ENCODE measurements at regions not wholly inside any gene's neighbourhood (a gene's known extent, or its start where the extent isn't known, plus 50 kb on each side); places are given as distances from the start of the nearest gene placed in this dataset.
"Not testable (repeated sequence)": the region's sequence is repeated elsewhere in the genome, so short reads cannot be mapped to it uniquely, and the experiment has no call there.

- not testable (repeated sequence) for DNase-seq (ENCODE audit: extremely low read depth in 1 of 2, low read depth in 1 of 2)
Observed at GRCh38 chr12:76292891-76293290, 55.3 kb downstream of the BBS10 start.

- DNase-seq (ENCODE audit: extremely low read depth in 1 of 2, low read depth in 1 of 2) = not testable (repeated sequence)
Observed at GRCh38 chr12:76292305-76292704, 55.9 kb downstream of the BBS10 start.

GRCh38 chr12:76290963-76291859, 57.0 kb downstream of the BBS10 start:
- no peak for DNase-seq (ENCODE audit: extremely low read depth in 1 of 2, low read depth in 1 of 2)

- DNase-seq (ENCODE audit: extremely low read depth in 1 of 2, low read depth in 1 of 2) = no peak
Observed at GRCh38 chr12:76288218-76288617, 60.0 kb downstream of the BBS10 start.

- no peak for DNase-seq (ENCODE audit: extremely low read depth in 1 of 2, low read depth in 1 of 2)
Observed at GRCh38 chr12:76284816-76285750, 63.1 kb downstream of the BBS10 start.

- DNase-seq (ENCODE audit: extremely low read depth in 1 of 2, low read depth in 1 of 2) = no peak
Observed at GRCh38 chr12:76282744-76283143, 65.5 kb downstream of the BBS10 start.

- no peak for DNase-seq (ENCODE audit: extremely low read depth in 1 of 2, low read depth in 1 of 2)
Observed at GRCh38 chr12:76277480-76277879, 70.7 kb downstream of the BBS10 start.

- no peak for DNase-seq (ENCODE audit: extremely low read depth in 1 of 2, low read depth in 1 of 2)
Observed at GRCh38 chr12:76276499-76277151, 71.6 kb downstream of the BBS10 start.

- DNase-seq (ENCODE audit: extremely low read depth in 1 of 2, low read depth in 1 of 2) = no peak
Observed at GRCh38 chr12:76275511-76276093, 72.6 kb downstream of the BBS10 start.

GRCh38 chr12:76274420-76275083, 73.7 kb downstream of the BBS10 start:
- DNase-seq (ENCODE audit: extremely low read depth in 1 of 2, low read depth in 1 of 2) = peak in 1 of 2 donors; percentile 10

- no peak for DNase-seq (ENCODE audit: extremely low read depth in 1 of 2, low read depth in 1 of 2)
Observed at GRCh38 chr12:76272287-76272686, 75.9 kb downstream of the BBS10 start.

- DNase-seq (ENCODE audit: extremely low read depth in 1 of 2, low read depth in 1 of 2) = no peak
Observed at GRCh38 chr12:76270657-76271358, 77.4 kb downstream of the BBS10 start.

- no peak for DNase-seq (ENCODE audit: extremely low read depth in 1 of 2, low read depth in 1 of 2)
Observed at GRCh38 chr12:76268267-76268666, 79.9 kb downstream of the BBS10 start.

- no peak for DNase-seq (ENCODE audit: extremely low read depth in 1 of 2, low read depth in 1 of 2)
Observed at GRCh38 chr12:76266797-76267196, 81.4 kb downstream of the BBS10 start.

GRCh38 chr12:76265424-76266180, 82.6 kb downstream of the BBS10 start:
- DNase-seq (ENCODE audit: extremely low read depth in 1 of 2, low read depth in 1 of 2) = no peak

- no peak for DNase-seq (ENCODE audit: extremely low read depth in 1 of 2, low read depth in 1 of 2)
Observed at GRCh38 chr12:76264611-76265012, 83.6 kb downstream of the BBS10 start.

GRCh38 chr12:76263696-76264095, 84.5 kb downstream of the BBS10 start:
- DNase-seq (ENCODE audit: extremely low read depth in 1 of 2, low read depth in 1 of 2) = no peak

GRCh38 chr12:76260390-76260748, 87.8 kb downstream of the BBS10 start:
- no peak for DNase-seq (ENCODE audit: extremely low read depth in 1 of 2, low read depth in 1 of 2)

Data from stimulated activated CD8-positive, alpha-beta memory T cell treated with anti-CD3 and anti-CD28 coated beads, Interleukin-7, amount 100 ng/mL, for 48 hours (primary cell).